GM21515 (cell line): ENCODE measurements at regions not wholly inside any gene's neighbourhood (a gene's known extent, or its start where the extent isn't known, plus 50 kb on each side); places are given as distances from the start of the nearest gene placed in this dataset.
"Not testable (repeated sequence)": the region's sequence is repeated elsewhere in the genome, so short reads cannot be mapped to it uniquely, and the experiment has no call there.

ENCODE experiments used
- ATAC-seq: cut with Tn5 transposase; IDR thresholded peaks from one replicate; pipeline ENCODE4 v1.9.1; 2021; ENCODE audit not compliant: unreplicated experiment

GRCh38 chr4:126465341-126465740 lies 1150.6 kb downstream of the FAT4 start:
- no peak for ATAC-seq

- no peak for ATAC-seq
Observed at GRCh38 chr4:126466848-126467247, 1152.1 kb downstream of the FAT4 start.

GRCh38 chr4:126468144-126468543 lies 1153.4 kb downstream of the FAT4 start:
- ATAC-seq: no peak

GRCh38 chr4:126470862-126471261 lies 1156.1 kb downstream of the FAT4 start:
- ATAC-seq: no peak

- ATAC-seq: no peak
Observed at GRCh38 chr4:126475730-126476129, 1157.0 kb upstream of the INTU start.

- no peak for ATAC-seq
Observed at GRCh38 chr4:126479709-126480108, 1153.0 kb upstream of the INTU start.

- no peak for ATAC-seq
Observed at GRCh38 chr4:126482311-126482710, 1150.4 kb upstream of the INTU start.

GRCh38 chr4:126486377-126486776 lies 1146.4 kb upstream of the INTU start:
- no peak for ATAC-seq

- no peak for ATAC-seq
Observed at GRCh38 chr4:126489826-126490463, 1142.8 kb upstream of the INTU start.

GRCh38 chr4:126495163-126495752 lies 1137.5 kb upstream of the INTU start:
- no peak for ATAC-seq

- no peak for ATAC-seq
Observed at GRCh38 chr4:126512979-126513378, 1119.8 kb upstream of the INTU start.

- ATAC-seq: no peak
Observed at GRCh38 chr4:126513596-126513995, 1119.2 kb upstream of the INTU start.

GRCh38 chr4:126520731-126521130 lies 1112.0 kb upstream of the INTU start:
- ATAC-seq: no peak

- ATAC-seq: not testable (repeated sequence)
Observed at GRCh38 chr4:126525400-126525799, 1107.4 kb upstream of the INTU start.

- no peak for ATAC-seq
Observed at GRCh38 chr4:126526335-126526734, 1106.4 kb upstream of the INTU start.

GRCh38 chr4:126529997-126530396 lies 1102.8 kb upstream of the INTU start:
- no peak for ATAC-seq

GRCh38 chr4:126530996-126531585 lies 1101.7 kb upstream of the INTU start:
- no peak for ATAC-seq

GRCh38 chr4:126532527-126532926 lies 1100.2 kb upstream of the INTU start:
- ATAC-seq: no peak

- ATAC-seq: no peak
Observed at GRCh38 chr4:126533146-126533805, 1099.5 kb upstream of the INTU start.

- no peak for ATAC-seq
Observed at GRCh38 chr4:126539771-126540170, 1093.0 kb upstream of the INTU start.

GRCh38 chr4:126541820-126542219 lies 1090.9 kb upstream of the INTU start:
- no peak for ATAC-seq

- no peak for ATAC-seq
Observed at GRCh38 chr4:126544276-126544675, 1088.5 kb upstream of the INTU start.
